Occipital lobe (tissue), 1 donor: ENCODE measurements at regions not wholly inside any gene's neighbourhood (a gene's known extent, or its start where the extent isn't known, plus 50 kb on each side); places are given as distances from the start of the nearest gene placed in this dataset.

Source experiments
- DNase-seq: peaks from one replicate; lab custom pipeline; 2025; lab: John Stamatoyannopoulos, UW

DNA sequence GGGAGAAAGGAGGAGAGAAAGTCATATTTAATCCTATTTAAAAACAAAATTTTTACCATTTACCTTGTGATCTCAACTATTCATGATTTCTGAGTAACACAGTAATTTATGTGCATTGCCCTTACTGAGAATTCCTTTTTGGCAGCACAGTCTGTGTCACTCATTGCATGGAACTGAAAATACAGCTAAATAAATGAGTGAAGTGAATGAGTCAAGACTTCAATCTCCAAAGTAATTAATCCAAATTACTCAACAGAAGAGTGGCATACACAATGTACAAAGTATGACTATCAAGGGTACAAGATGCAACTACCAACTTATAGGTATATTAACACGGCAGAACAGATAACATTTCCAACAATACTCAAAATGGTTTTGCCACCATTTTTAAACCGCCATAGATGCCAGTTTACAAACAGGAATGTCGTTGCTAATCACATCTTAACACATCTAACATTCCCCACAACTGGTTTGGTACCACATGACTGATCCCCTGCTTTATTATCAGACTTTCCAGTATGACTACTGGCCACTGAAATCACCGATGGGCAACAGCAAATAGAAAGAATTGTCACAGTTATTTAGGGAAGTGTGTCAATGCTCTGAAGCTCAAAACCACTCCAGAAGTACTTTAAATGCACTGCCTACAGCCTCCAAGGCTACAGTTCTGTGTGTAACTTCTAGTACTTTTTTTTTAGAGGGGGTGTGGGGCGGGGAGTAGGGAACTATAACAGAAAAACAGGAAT, 410.4 kb downstream of the SHQ1 start:
- DNase-seq = no peak

DNA sequence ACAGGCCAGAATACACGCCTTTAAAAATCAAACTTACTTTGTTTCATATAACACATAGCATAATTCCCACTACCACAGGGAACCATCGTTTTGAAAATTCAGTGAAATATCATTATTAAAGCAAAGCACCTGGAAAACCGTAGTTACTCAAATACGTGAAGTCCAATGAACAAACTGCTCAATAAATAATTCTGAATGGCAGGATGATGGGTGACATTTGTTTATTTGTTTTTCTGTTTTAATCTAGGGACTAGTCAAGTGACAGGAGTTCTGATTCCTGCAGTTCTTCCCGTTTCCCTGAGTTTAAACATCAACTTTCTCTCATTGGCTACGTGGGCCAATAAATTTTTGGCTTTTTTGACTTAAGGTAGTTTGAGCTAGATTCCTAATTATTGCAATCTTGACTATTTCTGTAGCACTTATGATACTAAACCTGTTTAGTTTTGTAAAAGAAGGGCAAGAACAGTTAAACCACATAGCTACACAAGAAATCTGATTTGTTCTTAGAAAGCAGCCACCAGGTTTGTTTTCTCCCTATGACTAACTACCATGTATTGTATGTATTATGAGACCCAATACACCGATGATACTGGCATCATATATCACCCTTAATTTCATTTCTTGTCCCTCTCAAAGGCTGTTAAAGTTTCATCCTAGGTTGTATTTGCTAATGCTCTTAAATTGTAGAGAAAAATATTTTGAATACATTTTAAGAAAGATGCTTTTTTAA, 411.2 kb downstream of the SHQ1 start:
- DNase-seq = no peak

DNA sequence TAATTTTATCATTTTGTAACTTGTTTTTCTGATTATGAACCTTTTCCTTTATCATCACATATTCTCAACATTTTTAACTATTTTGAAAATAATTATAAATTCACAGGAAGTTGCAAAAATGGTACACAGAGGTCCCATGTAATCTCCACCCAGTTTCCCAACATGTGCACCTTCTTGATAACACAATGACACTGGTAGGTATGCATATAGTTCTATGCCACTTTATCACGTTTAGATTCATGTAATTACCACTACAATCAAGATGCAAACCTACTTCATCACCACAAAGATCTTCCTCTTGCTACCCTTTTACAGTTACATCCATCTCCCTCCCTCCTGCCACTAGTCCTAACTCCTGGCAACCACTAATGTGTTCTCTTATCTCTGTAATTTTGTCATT, 413.9 kb downstream of the SHQ1 start:
- DNase-seq = no peak

DNA sequence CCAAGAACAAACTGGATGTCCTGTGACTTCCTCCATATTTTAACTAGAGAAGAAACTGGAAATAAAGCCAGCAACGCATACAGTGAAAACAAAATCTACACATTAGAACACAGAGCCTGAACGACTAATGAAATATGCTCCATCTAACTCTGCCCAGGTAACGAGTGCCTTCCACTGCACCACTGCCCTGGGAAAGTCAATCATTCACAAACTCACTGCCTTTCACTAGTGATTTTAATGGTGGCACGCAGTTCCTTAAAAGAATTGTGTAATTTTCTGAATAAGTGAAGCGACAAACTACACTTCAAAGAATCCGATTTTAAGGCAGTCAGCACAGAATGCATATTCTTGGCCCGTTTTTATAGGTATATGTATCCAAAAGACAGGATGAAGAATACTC, 416.0 kb downstream of the SHQ1 start:
- DNase-seq = no peak

DNA sequence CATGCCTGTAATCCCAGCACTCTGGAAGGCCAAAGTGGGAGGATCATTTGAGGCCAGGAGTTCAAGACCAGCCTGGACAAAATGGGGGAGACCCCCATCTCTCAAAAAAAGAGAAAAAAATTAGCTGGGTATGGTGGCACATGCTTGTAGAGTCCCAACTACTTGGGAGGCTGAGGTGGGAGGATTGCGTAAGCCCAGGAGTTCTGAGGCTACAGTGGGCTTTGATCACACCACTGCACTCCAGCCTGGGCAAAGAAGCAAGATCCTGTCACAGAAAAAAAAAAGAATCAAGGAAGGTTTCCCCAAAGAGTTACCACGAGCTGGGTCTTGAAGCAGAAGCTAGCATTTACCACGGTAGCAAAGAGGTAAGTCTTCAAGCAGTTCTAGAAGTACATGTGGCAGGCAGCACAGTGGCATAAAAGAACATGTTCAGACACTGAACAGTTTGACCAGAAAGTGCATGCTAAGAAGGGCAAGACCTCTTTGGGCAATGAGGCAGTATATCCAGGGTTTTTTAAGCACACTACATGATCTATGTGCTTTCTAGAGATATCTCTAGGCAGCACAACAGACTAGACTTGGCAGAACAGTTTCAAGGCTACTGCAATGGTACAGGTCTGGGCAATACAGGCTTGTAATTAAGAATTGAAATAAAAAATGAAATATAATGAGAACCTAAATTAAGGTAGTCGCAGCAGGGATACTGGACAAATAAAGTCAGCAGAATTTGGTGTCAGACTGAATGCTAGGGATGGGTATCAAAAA, 418.5 kb downstream of the SHQ1 start:
- no peak for DNase-seq

DNA sequence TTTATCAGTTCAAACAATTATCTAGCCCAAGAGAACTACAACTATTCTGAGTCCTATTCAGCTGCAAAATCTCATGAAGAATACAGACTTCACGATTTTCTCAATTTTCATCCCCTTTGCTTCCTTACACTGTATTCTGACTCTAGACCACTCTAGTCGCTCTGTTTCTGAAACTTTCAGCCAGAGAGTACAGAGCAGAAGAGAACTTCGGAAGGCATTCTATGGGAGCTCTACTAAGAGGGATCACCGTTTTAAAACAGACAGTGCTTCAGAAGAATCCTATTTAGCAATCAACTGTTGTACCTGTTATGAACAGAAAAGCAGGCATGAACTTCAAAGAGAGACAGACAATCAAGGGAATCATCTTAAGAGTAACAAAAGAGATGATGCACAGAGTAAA, 419.4 kb downstream of the SHQ1 start:
- no peak for DNase-seq

DNA sequence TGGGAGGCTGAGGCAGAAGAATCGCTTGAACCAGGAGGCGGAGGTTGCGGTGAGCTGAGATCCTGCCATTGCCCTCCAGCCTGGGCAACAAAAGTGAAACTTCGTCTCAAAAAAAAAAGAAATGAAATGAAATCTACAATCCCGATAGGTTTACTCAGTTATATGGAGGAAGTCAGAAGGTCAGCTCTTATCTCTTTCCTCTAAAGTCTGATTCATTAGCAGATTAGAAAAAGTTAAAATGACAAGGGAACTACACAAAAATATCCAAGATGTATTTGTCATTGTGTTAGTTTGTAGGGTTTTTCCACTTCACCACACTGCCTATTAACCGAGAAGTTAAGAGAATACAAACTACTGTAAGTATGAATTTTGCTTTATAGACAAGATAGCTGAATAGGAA, 420.6 kb downstream of the SHQ1 start:
- DNase-seq = no peak

DNA sequence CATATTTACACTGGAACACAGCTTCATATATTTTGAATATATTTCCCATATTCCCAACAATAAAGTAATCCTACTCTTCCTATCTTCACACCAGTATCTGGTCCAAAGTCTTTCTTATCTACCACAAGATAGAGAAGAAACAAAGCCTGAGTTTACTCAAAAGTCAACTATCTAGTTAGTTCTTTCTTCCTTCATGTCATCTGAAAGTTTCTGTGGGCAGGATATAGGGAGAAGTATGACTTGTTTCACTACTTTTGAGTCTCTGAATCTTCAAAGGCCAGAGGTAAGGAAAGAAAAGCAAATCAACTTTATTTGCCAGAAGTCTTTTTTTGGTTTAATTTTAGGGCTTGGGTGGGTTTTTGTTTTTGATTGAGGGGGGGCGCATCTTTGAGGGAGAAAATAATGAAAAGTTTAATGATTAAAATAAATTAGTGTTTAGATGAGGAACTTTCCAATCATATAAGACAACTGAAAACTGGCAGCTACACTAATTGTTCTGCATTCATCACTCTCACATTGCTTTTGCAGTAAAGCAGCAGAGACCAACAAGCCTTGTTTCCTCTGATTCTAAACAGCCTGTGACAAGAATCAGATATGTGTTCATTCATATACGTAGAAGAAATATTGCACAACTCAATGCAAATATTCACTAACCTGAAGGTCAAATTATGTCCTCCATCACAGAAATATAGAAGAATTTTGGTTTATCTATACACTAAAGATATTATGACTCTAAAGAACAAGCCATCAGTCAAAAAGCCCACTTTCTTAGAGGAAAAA, 421.4 kb downstream of the SHQ1 start:
- DNase-seq = no peak

DNA sequence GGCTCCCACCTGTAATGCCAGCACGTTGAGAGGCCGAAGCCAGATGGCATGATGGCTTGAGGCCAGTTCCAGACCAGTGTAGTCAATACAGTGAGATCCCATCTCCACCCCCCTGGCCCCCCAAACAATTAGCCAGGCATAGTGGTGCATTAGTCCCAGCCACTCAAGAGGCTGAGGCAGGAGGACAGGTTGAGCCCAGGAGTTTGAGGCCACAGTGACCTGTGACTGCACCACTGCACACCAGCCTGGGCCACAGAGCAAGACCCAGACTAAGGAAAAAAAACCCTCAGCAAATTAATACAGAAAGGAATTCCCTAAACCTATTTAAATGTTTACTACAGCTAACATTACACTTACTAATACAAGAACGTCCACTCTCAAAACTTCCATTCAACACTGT, 424.6 kb downstream of the SHQ1 start:
- no peak for DNase-seq

DNA sequence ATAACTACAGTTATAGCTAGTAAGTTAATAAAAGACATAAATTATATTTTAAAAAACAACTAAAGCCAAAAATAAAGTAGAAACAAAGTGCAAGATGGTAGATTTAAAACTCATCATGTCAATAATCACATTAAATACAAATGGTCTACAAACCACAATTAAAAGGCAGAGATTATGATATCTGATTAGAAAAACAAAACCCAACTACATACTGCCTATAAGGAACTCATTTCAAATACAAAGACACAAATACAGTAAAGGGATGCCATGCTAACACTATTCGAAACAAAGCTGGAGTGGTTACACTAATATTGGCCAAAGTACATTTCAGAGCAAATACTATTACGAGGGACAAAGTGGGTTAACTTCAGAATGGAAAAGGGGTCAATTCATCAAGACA, 426.5 kb downstream of the SHQ1 start:
- DNase-seq = no peak

DNA sequence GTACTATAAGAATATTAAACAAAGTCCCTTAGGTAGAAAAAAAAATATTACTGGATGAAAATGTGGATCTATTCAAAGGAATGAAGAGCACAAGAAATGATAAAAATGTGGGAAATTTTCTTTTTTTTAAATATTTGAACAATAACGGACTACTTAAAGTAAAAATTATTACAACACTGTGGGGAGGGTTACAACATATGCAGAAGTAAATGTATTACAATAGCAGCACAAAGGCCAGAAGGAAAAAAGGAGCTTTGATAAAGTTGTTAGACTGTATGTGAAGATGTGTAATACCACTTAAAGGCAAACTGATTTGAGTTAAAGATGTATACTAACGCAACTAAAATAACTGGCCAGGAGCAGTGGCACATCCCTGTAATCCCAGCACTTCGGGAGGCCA, 427.1 kb downstream of the SHQ1 start:
- no peak for DNase-seq

DNA sequence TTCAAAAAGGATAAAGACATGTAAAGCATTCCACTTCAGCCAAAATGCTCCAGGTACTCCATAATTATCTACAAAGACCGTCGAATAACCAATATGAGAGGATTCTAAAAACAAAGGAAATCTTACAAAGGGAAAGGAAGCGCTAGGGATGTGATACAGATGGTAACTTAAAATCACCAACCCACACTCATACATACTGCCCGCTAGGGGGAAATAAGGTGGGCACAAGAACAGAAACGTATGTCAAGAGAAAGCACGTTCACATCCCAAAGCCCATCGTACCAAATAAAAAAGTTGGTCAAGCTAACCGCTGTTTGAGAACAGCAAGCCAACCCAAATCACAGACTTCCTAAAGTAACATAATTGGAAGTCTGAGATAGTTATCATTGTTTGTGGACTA, 429.4 kb downstream of the SHQ1 start:
- no peak for DNase-seq

DNA sequence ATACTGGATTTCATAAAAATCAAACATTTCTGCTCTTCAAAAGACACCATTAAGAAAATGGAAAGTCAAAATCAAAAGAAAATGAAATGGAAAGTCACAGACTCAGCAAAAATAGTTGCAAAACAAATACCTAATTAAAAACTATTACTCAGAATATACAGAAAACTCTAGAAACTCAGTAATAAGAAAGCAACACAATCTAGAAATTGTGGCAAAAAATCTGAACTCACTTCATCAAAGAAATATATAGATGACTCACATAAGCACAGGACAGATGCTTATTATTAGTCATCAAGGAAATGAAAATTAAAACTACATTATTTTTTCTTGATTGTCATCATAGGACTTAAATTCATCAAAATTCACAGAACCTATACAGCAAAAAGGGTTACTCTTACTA, 430.0 kb downstream of the SHQ1 start:
- no peak for DNase-seq

DNA sequence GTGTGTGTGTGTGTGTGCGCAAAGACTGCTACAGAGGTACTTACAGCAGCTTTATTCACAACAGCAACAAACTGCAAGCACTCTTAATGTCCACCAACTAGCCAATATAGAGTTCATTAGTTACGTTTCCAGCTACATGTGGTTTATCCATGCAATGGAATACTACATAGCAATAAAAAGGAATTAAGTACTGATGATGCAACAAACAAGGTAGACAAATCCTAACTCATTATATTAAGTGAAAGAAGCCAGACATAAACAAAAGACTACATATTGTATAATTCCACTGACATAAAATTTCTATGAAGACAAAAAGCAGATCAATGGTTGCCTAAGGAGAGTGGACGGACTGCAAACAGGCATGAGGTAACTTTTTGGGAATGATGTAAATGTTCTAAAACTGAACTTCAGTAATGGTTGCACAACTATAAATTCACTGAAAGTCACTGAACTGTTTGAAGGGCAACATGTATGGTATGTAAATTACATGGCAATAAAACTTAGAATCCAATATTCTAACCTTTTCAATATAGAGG, 433.7 kb downstream of the SHQ1 start:
- no peak for DNase-seq

DNA sequence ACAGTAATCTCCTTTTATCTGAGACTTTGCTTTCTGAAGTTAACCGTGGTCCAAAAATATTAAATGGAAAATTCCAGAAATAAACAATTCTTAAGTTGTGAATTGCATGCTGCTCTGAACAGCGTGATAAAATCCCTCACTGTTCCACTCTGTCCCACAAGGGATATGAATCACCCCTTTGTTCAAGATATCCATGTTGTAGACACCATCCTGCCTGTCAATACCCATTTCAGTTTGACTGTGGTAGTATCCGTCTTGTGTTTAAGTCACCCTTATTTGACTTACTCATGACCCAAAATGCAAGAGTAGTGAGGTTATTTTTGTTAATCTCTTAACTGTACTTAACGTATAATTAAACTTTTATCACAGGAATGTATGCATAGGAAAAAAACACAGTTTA, 435.0 kb downstream of the SHQ1 start:
- DNase-seq = no peak

DNA sequence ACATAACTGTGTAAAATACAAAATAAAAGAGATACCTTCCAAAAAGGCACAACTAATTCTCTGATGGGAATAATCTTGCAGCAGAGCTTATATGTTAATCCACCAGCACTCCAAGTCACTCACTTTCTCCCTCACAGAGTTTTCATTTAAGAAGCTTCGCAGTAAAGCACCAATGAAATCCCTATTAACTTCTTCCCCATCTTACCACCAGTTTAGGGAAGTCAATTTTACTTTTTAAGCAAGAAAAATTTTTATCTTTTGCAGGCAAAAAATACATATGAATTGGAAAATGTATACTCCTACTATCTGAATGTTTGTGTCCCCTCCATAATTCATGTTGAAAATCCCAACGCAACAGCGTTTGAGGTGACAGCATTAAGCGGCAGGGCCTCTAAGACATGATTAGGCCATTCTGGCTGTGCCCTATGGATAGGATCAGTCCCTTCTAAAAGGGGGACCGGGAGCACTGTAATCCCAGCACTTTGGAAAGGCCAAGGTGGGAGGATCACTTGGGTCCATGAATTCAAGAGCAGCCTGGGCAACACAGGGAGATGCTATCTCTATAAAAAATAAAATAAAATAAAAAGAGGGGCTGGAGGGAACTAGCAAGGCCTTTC, 435.8 kb downstream of the SHQ1 start:
- no peak for DNase-seq

DNA sequence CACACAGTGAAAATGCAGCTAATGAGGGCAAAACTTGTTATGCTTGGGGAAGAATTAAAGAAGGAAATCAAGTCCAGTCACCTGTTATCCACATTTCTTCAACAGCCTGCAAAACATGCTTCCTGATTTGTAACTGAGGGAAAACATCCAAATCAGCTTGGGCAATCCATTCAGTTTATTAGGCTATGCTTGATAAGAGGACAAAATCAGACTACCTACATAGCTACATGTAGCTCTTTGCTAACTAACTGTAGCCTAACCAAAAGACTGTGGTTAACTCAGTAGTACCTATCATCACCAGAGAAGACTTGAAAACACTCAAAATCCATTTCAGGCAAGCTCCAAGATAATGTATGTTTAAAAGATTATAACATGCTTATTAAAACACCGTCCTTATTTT, 436.4 kb downstream of the SHQ1 start:
- no peak for DNase-seq

DNA sequence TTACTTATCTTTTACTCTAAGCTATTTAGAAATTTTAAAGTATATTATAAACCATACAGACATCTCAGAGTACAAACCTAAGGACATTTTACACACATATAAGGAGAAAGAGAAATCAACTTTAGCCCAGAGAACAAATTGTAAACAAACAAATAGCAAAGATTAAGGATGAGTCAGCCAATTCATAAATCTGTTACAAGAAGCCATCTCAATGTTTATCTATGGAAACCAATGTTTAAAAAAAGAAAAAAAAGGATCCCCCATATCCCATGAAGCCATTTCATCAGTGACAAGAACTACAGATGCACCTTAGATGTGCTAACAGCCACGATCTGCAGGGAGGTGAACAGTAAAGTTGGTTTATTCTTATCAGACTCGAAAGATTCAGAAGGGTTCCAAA, 437.1 kb downstream of the SHQ1 start:
- DNase-seq = no peak

DNA sequence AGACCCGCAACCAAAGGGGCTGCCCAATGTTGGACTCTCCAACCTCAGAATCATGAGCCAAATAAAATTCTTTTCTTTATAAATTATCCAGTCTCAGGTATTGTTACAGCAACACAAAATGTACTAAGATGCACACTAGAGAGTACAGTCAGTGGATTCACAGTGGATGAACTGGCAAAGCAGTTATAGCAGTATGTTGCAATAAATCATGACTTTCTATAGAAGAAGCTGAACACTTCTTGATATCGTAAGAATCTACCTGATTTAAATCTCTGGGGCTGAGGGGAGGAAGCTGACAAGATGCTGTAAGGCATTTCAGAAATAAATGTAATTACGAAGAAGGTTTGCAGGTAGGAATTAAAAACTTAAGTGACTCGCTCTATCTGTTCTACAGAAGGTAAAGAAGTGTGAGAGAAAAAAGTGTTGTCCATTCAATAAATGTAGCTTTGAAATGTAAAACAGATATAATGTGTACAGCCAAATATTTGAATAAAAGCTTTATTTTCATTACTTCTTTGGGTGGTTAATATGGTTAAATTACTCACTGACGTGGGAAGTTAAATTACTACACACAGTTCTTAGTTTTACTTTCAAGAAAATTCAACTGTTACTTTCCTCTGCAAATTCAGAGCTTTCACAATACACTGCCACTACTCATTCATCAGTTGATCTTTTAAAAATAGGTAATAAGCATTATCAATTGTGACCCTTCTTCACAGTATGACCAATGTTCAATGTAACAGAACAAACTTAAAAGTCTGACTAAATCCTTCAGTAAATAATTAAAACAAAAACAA, 439.1 kb downstream of the SHQ1 start:
- no peak for DNase-seq

DNA sequence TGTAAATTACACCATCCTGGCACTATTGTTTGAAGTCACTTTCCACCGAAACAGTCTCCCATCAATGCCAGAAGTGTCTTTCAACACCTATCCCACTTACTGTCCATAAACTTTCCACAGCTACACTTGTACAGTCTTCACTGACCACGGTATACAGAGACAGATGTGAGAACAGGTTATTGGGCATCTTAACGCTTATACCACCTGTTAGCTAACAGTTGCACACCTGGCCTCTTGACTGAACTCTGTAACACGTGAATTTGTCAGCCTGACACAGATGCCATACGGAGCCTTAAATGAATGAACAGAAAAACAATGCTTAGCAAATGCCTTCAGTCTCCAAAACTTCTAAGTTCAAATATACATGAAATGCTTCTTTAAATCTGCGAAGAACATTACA, 440.5 kb downstream of the SHQ1 start:
- no peak for DNase-seq
